SKM-1 treated with dmso at 0.1 percent for 144 hours (cell line): ENCODE measurements at regions not wholly inside any gene's neighbourhood (a gene's known extent, or its start where the extent isn't known, plus 50 kb on each side); places are given as distances from the start of the nearest gene placed in this dataset.

Experiments used
- DNase-seq: peaks from one replicate; lab custom pipeline; 2025; ENCODE audit not compliant: unreplicated experiment; lab: John Stamatoyannopoulos, UW

DNA sequence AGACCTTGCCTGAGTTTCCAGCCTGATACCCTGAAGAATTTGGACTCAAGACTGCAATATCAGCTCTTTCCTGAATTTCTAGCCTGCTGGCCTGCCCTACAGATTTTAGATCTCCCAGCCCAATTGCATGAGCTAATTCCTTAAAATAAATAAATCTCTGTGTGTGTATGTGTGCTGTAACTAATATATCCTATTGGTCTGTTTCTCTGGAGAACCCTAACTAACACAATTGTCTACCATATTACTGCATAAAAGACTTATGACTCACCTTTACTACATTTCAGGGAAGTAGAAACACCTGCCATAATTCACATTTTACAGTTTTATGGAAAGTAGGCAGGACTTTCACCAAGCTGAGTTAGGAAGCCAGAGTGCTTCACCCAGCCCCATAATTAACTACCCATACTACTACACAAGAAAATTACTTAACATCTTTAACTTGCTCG, 90.7 kb upstream of the BEND6 start:
- no peak for DNase-seq

DNA sequence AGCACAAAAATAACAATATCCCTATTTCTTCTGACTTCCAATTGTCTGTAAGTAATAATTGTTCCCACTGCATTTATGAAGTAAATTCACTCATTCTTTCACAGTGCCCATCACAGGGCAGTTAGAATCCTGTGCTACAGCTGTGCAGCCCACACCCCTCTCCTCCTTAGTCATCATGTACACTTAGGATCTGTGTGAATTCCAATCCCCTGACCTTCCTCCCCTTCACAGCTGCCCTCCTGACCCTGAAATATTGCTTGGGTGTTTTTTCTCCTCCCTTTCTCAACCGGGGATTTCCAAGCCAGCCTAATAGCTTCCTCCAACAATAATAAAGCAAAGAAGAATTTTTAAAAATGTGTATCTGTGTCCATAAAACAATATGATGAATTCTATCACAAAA, 91.5 kb upstream of the BEND6 start:
- no peak for DNase-seq

DNA sequence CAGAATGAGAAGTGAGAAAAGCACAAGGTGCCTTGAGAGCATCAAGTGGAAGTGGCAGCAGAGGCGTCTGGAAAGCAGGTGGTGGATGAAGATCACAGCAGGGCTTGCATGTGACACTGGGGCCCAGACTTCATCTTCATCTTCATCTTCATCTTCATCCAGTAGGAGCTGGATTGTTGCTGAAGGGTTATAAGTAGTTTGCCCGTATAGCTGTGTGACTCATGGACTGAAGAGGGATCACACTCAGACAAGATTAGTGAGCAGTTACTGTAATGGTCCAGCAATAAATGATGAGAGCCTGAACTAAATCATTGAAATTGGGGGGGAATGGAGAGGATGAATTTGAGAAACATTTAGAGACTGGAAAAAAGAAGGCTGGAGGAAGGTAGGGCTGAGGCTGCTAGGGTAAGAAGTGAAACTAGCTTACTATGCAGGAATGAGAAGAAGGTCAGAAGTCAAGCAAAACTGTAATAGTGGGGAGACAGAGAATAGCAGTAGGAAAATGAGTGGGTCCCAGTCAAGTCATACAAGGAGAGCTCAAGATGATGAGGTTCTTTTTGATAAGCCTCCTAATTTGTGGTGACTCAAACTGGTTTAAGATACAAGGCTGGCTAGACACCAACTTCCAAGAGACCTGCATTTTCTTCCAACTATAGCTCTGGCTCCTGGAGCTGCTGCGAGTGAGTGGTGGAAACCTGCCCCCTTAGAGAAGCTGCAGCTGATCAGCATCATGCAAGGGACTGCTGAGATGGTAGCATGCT, 92.3 kb upstream of the BEND6 start:
- DNase-seq, result no peak

DNA sequence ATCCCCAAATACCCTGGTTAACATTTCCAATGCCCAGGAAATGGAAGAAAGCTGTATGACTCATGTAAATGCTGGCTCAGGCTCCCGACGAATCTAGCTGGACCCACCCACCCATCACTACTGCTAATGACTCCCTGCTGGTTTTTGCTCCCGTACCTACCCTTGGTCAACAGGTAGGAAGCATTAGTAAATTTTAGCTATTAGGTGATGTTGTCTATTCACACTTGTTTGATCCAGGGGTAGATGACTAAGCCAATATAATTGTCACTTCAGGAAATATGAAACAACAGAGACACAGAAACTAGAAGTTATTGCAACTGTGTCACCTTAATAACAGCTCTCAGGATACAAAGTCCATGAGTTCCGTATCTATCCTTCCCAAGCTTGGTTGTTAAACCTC, 94.4 kb upstream of the BEND6 start:
- no peak for DNase-seq

DNA sequence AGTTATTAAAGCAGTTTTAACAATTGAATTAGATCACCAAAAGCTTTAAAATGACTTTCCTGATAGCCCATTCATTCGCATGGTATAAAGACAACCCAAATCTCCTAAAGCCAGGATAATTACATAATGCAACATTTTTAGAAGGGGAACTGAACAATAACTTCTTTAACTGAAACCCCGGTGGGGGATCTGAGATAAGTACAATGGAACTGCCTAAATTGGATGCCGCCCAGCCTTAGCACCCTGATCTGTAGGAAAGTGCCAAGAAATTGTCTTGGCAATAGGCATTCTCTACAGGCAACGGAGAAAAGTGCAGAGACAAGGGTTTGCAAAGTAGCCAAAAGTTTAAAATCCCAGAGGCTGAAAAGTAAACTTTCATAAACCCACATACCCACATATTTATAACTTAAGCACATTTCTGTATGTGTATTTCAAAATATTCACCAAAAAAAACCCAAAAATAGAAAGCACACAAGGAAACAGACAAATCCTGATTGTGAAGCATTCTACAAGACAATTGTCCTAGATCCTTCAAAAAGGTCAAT, 98.8 kb upstream of the BEND6 start:
- DNase-seq, result no peak

DNA sequence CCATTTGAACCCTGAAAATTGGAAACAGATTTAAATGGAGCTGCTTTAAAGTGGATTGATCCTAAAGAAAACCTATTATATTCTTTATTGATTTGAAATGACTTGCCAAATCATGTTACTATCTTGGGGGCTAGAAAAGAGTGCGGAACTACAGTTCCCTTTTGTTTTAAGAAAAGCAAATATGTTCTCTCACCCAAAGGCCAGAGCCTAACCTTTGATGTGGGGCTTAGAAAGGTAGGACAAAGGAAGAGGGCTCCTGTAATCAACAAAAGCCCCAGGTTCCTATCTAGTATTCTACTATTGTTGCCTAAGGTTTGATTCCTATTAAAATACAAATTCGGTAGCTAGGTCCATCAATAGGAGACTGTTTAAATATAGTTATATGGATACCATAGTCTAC, 100.8 kb upstream of the BEND6 start:
- no peak for DNase-seq

DNA sequence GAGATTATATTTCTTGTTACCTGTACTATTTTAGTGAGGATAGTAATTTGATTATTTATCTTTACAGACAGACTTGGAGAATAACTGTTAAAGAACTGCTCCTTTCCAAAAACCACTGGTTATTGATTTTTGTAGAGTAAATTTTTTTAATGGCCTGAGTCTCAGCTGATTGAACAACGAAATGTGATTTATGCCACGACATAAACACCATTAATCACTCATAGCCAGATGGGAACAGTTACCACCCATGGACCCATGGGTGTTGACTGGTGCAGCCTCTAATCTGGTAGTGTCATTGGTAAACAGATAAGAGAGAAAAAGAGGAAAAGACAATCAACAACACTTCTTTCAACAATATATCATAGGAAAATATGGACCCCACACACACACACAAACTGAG, 101.4 kb upstream of the BEND6 start:
- no peak for DNase-seq

DNA sequence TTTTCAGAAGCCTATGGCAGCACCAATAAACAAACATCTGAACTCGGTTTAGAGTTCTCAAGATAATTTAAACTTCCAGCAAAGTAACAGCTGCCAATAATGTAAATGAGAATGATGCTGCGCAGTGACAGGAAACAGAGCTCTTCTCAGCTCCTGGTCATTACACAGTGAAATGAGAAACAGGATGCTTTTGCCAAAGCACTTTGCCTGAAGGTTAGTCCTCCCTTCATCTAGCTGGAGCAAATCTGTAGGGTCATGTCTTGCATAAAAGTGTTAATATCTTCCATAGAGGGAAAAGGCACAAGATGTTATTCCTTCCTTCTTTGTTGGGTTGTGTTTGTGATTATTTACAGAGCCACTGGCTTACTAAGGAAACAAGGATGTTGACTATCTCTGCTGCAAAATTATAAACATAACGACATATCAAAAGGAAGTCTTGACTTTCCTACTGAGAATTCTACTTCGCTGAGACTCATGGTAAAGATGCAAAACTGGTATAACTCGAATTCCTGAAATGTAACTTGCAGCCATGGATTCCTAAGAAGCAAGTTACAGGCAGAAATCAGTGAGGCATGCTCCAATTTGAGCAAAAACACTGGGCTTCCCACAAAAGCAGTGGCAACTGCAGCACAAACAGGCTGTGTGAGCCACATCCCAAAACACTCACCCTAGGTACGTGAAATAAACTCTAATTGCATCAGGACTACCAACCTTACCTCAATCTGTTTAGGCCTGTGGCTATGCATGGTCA, 102.5 kb upstream of the BEND6 start:
- DNase-seq, result no peak

DNA sequence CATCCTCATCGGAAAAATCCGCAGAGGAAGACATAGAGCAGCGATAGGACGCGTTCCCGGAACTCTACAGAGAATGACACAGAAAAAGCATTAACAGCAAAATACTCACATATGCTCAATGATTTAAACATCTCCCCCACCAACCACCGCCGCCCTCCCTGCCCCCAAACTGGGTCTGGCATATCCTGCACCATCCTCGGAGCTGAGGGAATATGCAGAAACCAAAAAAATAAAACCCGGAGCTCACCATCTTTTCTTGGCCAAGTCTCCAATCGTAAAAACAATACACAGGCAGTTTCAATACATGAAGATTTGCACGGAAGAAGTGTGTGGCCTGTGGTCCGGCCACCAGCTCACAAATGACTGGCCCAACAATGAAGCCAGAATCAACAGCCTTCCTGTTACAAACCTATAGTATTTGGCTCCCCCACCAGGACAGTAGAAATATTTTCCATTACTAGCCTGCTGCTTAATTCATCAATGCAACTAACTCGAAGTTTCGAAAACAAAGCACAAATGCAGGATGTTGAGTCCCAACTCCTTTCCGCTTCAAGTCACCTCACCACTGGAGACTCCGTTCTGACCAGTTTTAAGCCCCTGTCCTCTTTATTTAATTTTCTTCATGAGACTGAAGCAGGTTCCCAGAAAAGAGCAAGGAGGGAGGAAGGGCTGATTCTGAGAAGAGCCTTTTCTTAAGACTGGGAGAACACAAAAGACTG, 103.2 kb upstream of the BEND6 start:
- peak; percentile 59 for DNase-seq

DNA sequence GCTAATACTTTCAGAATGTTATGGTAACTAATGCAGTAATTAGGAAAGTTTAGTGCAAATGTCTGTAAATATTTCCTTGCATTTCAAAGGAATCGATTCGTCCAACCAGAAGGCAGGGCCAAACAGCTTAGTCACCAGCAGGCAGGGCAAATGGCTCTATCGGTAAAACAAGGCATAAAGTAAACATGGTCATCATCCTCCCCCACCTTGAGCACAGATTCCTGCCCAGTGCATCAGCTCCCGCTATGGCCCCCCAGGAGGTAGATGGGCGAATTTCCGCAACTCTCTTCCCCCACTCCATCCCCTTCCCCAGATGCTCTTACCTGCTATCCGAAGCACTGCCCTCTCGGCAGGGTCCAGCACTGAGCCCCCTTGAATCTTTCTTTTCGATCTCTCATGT, 103.8 kb upstream of the BEND6 start:
- DNase-seq, result no peak

DNA sequence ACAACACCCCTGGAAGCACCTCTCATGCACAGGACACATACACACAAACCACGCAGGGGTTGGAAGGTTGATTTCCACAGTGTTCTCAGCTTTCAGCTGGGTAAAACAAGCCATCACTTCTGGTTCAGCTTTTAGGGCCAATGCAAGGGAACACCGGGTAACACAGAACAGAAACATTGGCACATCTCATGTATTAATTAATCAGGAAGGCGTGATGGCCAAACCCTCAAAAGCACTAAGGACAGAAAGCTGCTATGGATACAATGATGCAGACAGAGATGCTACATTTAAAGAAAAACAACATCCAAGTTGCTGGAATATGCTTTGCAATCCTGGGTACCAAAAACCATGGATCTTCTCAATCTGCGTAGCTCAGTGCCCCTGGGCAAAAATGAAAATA, 104.3 kb upstream of the BEND6 start:
- DNase-seq, result no peak

DNA sequence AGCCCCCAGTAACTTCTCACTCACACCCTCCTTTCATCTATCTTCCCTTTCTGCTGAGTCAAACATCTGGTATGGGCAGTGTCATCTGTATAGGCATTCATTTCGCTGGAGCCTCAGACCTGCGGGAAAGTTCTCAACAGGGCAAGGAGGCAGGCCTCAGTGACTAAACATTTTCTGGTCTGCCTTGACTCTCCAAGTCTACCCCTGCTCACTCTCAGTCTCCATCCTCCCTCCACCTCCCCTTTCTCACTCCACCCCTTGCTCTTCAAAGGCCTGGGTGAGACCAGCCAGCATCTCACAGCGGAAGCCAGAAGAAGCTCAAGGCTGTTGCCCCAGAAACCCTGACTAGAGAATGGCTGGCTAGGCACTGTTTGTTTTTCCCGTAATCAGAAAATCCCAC, 105.0 kb upstream of the BEND6 start:
- DNase-seq, result no peak

DNA sequence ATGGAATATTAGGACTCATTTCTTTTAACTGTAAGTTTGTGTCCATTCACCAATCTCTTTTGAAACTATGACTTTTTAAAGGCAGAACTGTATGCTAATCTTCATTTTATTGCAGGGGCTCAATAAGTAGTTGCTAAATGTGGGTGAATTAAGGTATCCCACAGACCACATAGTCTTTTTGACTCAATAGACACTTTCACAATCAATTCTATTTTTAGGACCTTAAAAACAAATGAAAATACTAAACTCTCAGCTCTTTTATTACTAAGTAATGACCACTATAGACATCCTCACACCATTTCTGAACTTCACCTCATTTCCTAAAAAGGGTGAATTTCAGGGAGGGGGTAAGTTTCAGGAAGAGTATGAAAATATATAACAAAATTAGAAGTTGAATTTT, 106.8 kb upstream of the BEND6 start:
- DNase-seq, result no peak

DNA sequence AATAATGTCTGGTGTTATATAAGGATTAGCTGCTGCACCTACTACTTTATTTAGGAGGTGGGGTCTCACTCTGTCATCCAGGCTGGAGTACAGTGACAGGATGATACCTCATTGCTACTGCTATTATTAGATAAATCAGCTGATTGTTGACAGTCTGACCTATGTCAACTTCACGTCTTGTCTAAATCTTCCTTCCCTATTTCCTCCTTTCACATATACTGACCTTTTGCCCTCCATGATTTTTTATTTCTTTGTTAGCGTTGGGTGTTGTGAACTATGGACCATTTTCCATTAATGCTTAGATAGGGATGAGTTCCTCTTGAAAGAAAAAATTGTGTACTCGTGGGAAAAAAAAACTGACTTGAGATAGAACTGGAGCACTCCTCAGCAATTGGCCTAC, 109.9 kb upstream of the BEND6 start:
- DNase-seq, result no peak

DNA sequence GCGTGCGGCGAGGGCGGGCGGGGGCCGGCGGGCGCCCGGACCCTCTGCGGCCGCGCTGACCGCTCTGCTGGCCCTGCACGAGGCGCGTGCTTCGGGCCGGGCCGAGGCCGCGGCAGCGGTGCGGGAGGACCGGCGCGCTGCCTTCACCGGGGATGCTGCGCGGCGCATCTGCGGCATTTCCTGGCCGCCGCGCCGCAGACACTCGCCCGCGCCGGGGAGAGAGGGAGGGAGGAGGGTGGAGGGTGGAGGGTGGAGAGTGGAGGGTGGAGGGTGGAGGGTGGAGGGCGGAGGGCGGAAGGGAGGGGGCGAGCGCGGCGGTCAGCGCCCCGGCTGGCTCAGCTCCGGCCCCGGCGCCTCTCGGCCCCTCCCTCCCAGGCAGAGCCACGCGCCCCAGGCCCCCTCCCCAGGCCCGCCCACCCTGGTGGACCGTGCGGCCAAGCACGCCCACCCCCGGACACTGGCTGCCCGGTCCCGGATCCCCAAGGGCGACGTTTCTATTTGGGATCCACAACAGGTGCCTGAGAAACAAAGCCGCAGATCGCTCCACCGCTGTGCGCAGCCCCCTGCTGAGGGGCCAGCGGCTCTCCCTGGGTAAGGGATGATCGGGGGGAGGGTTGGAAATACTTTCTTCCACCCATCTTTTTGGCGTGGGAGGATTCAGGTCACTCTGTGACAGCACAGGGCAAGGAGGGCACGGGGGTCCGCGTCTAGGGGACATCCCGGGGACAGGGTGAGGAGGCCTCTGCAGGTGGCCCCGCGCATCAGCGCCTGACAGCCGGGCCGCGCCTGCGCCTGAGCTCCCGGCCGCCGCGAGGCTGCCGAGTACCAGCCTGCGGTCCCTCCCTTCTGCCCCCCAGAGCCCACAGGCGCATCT, 111.2 kb upstream of the BEND6 start:
- DNase-seq, result peak; percentile 90

DNA sequence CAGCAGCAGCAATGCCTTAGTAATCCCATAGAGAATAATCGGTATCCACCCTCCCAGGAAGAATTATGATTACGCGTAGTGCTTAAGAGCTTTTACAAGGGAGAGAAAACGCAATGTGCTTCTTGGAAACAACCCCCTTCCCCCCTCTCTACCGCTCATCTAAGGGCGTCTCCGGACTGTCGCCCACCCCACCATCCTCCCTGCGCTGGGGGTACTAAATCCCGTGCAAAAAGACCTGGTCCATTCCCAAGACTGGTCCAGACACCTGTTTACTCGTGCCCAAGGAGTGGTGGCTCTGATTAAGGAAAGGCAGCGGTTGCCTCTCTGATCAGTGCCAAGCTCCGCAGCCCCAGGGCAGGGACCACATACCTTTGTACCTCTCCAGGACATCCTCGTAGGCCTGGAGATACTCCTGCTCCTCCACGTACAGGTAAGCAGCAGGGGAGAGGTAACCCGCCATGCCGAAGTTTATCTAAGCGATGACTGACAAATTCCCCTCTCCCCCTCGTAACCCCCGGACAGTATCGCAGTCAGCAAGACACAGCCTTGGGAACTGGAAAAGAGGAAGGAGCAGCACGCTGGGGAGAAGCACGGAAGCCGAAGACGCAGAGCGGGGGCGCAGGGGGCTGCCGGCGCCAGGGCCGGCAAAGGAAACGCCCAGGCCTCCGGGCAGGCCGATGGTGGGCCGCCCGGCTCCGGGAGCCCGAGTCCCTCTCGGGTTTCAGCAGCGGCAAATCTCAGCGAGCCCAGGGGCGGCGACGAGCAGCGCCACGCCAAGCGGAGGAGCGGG, 112.0 kb upstream of the BEND6 start:
- DNase-seq, result peak; percentile 58

DNA sequence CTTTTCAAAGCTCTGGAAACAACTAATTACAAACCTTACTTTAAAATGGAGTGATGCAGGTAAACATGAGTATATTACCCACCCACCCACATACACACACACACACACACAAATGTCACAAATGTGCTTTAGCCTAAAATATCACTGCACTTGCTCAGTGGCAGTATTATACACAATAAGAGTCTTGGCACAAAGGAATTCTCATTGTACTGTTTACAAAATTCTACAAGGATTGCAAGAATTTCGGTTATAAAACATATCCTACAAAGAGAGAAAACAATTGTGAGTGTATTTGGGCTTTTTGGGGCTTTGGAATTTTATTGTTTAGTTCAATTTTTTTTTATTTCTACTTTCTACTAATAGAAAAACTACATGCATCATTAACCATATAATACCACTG, 113.2 kb upstream of the BEND6 start:
- no peak for DNase-seq

DNA sequence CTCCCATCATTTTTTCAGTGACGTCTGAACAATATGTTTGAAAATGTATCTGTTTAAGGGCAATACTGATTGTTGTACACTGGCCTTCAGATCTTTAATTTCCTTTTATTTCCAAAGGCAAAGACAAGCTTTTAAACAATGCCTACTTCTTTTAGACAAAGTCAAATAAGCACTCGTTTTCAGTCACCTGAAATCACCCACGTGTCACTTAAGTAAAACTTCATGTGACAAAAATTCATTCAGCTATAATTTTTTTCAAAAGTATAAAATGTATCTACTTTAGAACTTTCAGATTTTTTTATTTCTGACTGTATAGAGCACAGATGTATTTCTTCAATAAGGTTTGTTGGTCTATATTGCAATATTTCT, 113.5 kb upstream of the BEND6 start:
- DNase-seq, result no peak

DNA sequence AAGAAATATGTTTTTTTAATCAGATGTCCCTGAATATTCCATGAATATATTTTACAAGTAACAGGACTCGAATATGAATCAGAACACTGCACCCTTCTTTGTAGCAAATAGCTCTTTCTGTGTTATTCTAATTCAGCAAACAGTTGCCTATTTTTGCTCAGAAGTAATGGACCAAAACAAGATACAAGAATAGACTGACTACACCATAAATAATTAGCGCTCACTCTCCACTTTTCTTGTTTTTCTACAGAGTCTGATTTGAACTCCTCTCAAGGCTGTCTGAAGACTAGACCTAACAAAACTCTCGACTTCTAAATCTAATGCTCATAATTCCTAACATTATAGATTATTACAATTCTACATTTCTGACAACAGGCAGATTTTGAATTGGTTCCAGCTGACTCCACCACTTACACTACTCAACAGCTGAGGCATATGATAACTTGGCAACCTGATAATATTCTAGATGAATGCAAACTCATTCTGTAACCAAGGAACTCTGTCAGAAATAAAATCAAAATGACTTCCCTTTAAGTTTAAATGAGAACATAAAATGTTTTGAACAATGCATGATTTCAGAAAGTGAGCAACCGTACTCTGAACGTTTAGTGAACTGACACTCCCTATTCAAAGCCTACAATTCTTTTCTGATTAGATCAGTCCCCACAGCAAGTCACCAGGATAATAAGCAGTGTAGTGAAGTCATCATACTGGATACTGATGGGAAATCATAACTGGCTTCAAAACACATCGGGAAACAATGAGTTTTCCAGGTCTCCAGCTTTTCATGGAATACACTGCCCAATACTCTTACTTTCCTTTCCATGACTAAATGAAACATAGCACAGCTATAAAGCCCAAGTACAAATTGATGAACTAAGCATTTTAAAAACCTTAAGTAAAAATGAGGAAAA, 114.2 kb upstream of the BEND6 start:
- no peak for DNase-seq
